Gastrocnemius medialis (tissue), 4 donors: ENCODE measurements at regions not wholly inside any gene's neighbourhood (a gene's known extent, or its start where the extent isn't known, plus 50 kb on each side); places are given as distances from the start of the nearest gene placed in this dataset.

ENCODE experiments used
- CTCF ChIP-seq, 5 experiments: fragments of 450-650 bp in 3 of 5; fragments of 200-600 bp in 2 of 5; sonication (generic) in 2 of 5; IDR thresholded peaks in 4 of 5; conservative IDR thresholded peaks in 1 of 5; 1 replicate in 4 of 5; 2 replicates in 1 of 5; pipeline ENCODE4 v1.5.1; 2016 to 2019; ENCODE audit warnings: antibody characterized with exemption in 5 of 5, mild to moderate bottlenecking in 3 of 5, moderate library complexity in 3 of 5
- POLR2A ChIP-seq, 2 donors: fragments of 450-650 bp; IDR thresholded peaks; one replicate each; pipeline ENCODE4 v1.6.1; 2017; ENCODE audit warnings: antibody characterized with exemption in 2 of 2, mild to moderate bottlenecking in 2 of 2, moderate library complexity in 2 of 2

- TF ChIP-seq POLR2A (IDR thresholded peaks at IDR 0.05) (no peak), CTCF (IDR thresholded peaks at IDR 0.05 in 4 of 5, conservative IDR thresholded peaks at IDR 0.05 in 1 of 5) (no peak)
Observed at GRCh38 chr4:17265653-17266052, 246.2 kb downstream of the QDPR start.
